Kidney epithelial cell (primary cell): ENCODE measurements at regions not wholly inside any gene's neighbourhood (a gene's known extent, or its start where the extent isn't known, plus 50 kb on each side); places are given as distances from the start of the nearest gene placed in this dataset.

Experiments
- DNase-seq: peaks from one replicate; pipeline ENCODE4 v3.0.0-alpha.2; 2010; ENCODE audit warnings: low read depth
- H3K27me3 ChIP-seq: 2 replicates; pipeline ENCODE4 v1.6.0; 2011; ENCODE audit warnings: low read length; ENCODE audit not compliant: control insufficient read depth, insufficient read depth
- H3K36me3 ChIP-seq: 2 replicates; pipeline ENCODE4 v1.5.1; 2011; ENCODE audit warnings: low read length; ENCODE audit not compliant: control insufficient read depth, insufficient read depth
- H3K4me3 ChIP-seq: 2 replicates; pipeline ENCODE4 v1.5.1; 2011; ENCODE audit warnings: low read depth, mild to moderate bottlenecking, control low read depth, low read length
- TF ChIP-seq, protein P1 (sequence below): IDR thresholded peaks from 2 replicates; pipeline ENCODE4 v1.5.1; 2011; ENCODE audit warnings: mild to moderate bottlenecking, moderate library complexity, low read length, control low read depth, inconsistent platforms; ENCODE audit not compliant: insufficient read depth, poor library complexity, severe bottlenecking

DNA sequence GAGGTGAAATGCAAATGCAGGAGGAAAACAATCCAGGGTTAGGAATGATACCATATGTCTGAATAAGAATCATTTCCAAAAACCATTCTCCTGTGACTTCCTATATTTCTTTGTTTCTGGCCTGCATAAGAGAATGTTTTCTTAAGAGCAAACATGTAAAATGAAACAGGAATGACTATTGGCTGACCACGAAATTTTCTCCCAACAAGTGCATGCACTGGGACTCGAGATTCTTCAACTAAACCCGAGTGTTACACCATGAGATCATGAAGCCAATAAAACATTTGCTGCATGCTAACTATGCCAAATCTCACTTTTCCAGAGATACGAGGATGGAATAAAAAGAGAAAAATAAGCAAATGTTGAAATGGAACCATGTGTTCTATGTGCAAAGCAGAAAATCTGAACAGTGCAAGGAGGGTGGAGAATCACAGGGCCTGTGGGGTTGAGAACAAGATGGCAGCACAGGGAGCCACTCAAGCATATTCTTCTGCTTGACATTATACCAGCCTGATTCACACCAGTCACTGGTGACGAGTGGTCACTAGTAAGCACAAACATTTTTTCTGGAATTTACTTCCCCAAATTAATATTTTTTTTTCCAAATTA, 212.2 kb upstream of the FOXA2 start:
- TF ChIP-seq, protein P1, sequence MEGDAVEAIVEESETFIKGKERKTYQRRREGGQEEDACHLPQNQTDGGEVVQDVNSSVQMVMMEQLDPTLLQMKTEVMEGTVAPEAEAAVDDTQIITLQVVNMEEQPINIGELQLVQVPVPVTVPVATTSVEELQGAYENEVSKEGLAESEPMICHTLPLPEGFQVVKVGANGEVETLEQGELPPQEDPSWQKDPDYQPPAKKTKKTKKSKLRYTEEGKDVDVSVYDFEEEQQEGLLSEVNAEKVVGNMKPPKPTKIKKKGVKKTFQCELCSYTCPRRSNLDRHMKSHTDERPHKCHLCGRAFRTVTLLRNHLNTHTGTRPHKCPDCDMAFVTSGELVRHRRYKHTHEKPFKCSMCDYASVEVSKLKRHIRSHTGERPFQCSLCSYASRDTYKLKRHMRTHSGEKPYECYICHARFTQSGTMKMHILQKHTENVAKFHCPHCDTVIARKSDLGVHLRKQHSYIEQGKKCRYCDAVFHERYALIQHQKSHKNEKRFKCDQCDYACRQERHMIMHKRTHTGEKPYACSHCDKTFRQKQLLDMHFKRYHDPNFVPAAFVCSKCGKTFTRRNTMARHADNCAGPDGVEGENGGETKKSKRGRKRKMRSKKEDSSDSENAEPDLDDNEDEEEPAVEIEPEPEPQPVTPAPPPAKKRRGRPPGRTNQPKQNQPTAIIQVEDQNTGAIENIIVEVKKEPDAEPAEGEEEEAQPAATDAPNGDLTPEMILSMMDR, result no peak
- Histone ChIP-seq H3K36me3 (no peaks in the 10 kb centered on the region), H3K27me3 (peaks cover 2% of the 10 kb centered on the region), H3K4me3 (no peak overlapping the region)
- no peak for DNase-seq

DNA sequence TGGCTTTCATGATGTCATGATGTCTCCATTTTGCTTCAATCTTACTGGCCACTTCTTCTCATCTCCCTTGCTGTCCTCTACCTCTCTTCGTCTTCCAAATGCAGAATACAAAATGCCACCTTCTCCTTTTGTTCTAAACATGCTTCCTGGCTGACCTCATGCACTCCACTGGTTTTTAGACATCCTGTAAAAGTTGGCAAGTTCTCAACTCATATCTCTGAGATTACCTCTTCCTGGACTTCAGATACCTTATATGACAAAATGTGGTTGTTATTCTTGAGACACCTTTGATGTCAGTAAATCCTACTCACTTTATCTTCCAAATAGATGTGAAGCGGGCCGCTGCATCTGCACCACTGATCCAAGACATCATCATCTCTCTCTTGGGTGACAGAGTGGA, 212.7 kb upstream of the FOXA2 start:
- no peak for DNase-seq
- TF ChIP-seq, protein P1, result no peak

DNA sequence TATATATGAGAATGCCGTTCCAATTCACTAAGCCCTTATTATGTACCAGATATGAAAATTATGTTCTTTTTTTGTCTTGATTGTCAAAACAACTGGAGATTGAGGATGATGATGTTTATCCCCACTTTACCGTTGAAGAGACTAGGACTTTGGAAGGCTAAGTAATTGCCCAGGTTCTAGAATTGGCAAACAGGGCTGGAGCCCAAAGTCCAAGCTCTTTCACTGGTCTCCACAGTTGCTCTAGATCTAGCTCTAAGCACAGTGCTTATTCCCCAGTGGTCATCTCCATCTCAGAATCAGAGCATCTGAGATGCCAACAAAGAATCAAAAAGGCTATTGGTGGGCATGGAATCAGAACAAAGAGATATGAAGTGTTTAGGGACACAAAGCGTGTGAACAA, 215.3 kb upstream of the FOXA2 start:
- H3K4me3 ChIP-seq, result no peak overlapping the region
- DNase-seq, result no peak
- H3K36me3 ChIP-seq, result no peaks in the 10 kb centered on the region
- TF ChIP-seq, protein P1, result no peak
- H3K27me3 ChIP-seq, result peaks cover 2% of the 10 kb centered on the region

More for the DNA sequence above, 212.7 kb upstream of the FOXA2 start:
- Histone ChIP-seq H3K4me3 (no peak overlapping the region), H3K36me3 (no peaks in the 10 kb centered on the region), H3K27me3 (peaks cover 2% of the 10 kb centered on the region)

- H3K36me3 ChIP-seq, result no peaks in the 10 kb centered on the region
- no peak overlapping the region for H3K4me3 ChIP-seq
- no peak for DNase-seq
- peaks cover 2% of the 10 kb centered on the region for H3K27me3 ChIP-seq
- TF ChIP-seq, protein P1, result no peak
Measured at GRCh38 chr20:22800129-22800528, 215.8 kb upstream of the FOXA2 start.

- no peak for DNase-seq
- Histone ChIP-seq H3K36me3 (no peaks in the 10 kb centered on the region), H3K4me3 (no peak overlapping the region), H3K27me3 (peaks cover 2% of the 10 kb centered on the region)
- TF ChIP-seq, protein P1, result no peak
Measured at GRCh38 chr20:22801528-22801927, 217.2 kb upstream of the FOXA2 start.

DNA sequence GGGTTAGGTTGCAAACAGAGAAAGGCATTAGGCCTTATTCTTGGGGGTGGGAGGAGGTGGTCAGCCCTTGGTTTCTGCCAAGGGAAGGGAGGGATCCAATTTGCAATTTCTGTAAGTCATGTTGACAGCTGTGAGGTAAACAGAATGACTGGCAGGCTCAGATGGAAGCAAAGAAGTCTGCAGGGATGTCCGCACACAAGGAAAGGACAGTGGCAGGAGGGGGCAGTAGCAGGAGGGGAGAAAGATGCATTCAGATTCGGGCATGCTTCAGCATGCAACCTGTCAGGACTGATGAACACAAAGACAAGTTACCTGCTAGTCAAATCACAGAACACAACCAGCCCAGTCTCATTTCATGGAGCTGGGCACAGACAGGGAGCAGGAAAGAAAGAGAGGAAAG, 217.9 kb upstream of the FOXA2 start:
- TF ChIP-seq, protein P1, result no peak
- Histone ChIP-seq H3K36me3 (no peaks in the 10 kb centered on the region), H3K4me3 (no peak overlapping the region), H3K27me3 (peaks cover 2% of the 10 kb centered on the region)
- DNase-seq, result no peak
